ENCODE measurements at regions not wholly inside any gene's neighbourhood (a gene's known extent, or its start where the extent isn't known, plus 50 kb on each side); places are given as distances from the start of the nearest gene placed in this dataset.

DNA sequence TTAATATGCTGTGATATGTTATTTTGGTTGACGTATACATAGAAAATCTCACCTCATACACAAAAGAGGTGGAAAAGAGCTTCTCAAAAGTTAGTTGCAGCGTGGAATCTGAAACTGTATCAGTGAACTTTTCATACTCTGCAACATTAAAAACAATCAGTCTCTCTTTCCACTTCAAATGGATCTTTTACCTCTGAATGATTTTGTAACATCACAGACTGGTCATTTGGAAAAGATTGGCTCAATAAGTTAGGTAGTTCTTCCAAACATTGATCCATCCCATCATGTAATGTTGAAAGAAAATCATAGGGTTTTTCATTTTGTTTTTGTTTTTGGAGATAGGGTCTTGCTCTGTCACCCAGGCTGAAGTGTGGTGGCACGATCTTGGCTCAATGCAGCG is 131.1 kb downstream of the AHR start:
- no peaks in the 10 kb centered on the region for H3K9me2 ChIP-seq (replicated peaks; ENCODE audit: insufficient read depth, low read length)
- H2AFZ ChIP-seq (ENCODE audit: low read depth, low read length, severe bottlenecking) = no peak overlapping the region
- H3K79me2 ChIP-seq (ENCODE audit: insufficient read depth, low read length) = no peaks in the 10 kb centered on the region
- no peak overlapping the region for H3K27ac ChIP-seq (ENCODE audit: low read depth, low read length)
- H3K9ac ChIP-seq (ENCODE audit: low read length) = no peak overlapping the region
- H3K4me3 ChIP-seq (ENCODE audit: insufficient read depth, low read length, poor library complexity, severe bottlenecking) = no peak overlapping the region
- no peaks in the 10 kb centered on the region for H3F3A ChIP-seq (ENCODE audit: insufficient read depth)
- H4K20me1 ChIP-seq (ENCODE audit: low read depth, low read length) = no peaks in the 10 kb centered on the region
- TF ChIP-seq EZH2phosphoT487 (conservative IDR thresholded peaks at IDR 0.05; ENCODE audit: low read length) (no peak), CTCF (IDR thresholded peaks at IDR 0.05; ENCODE audit: insufficient read depth, low read length, poor library complexity, severe bottlenecking) (no peak)
- no peaks in the 10 kb centered on the region for H3K27me3 ChIP-seq (ENCODE audit: low read length)
- H3K36me3 ChIP-seq (ENCODE audit: low read length) = no peaks in the 10 kb centered on the region
- H3K9me3 ChIP-seq (ENCODE audit: insufficient read depth, low read length) = peaks cover 19% of the 10 kb centered on the region; the same call in 1 of the 2 replicates
- H3K4me2 ChIP-seq (ENCODE audit: low read depth, low read length, poor library complexity, severe bottlenecking) = no peak overlapping the region

GRCh38 chr7:17432793-17433192 is 134.3 kb downstream of the AHR start:
- Histone ChIP-seq H3K9me3 (ENCODE audit: insufficient read depth, low read length) (peaks cover 15% of the 10 kb centered on the region; the same call in 1 of the 2 replicates), H3K4me3 (ENCODE audit: insufficient read depth, low read length, poor library complexity, severe bottlenecking) (no peak overlapping the region), H3F3A (ENCODE audit: insufficient read depth) (no peaks in the 10 kb centered on the region), H3K27me3 (ENCODE audit: low read length) (no peaks in the 10 kb centered on the region), H3K79me2 (ENCODE audit: insufficient read depth, low read length) (no peaks in the 10 kb centered on the region), H3K9me2 (replicated peaks; ENCODE audit: insufficient read depth, low read length) (no peaks in the 10 kb centered on the region), H3K27ac (ENCODE audit: low read depth, low read length) (no peak overlapping the region), H2AFZ (ENCODE audit: low read depth, low read length, severe bottlenecking) (no peak overlapping the region), H3K9ac (ENCODE audit: low read length) (no peak overlapping the region), H3K36me3 (ENCODE audit: low read length) (no peaks in the 10 kb centered on the region), H4K20me1 (ENCODE audit: low read depth, low read length) (no peaks in the 10 kb centered on the region), H3K4me2 (ENCODE audit: low read depth, low read length, poor library complexity, severe bottlenecking) (no peak overlapping the region)
- TF ChIP-seq EZH2phosphoT487 (conservative IDR thresholded peaks at IDR 0.05; ENCODE audit: low read length) = no peak

DNA sequence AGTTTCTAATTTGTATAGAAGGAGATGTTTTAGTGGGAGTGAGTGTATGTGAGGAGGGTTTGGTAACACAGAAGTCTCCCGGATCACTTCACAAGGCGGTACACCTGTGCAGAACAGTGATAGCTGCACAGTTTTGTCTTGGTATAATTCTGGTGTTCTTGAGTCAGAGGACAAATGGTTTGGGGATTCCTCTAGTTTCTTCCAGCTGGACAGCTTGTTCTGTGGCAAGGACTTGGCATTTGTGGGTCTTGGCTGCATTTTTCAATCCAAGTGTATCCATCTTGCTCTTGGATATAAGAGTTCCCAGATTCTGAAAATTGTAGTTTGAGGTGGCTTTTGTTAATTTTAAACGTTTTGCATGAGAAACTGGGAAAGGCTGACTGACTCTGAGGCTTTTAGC is 135.7 kb downstream of the AHR start:
- Histone ChIP-seq H2AFZ (ENCODE audit: low read depth, low read length, severe bottlenecking) (no peak overlapping the region), H3K4me2 (ENCODE audit: low read depth, low read length, poor library complexity, severe bottlenecking) (no peak overlapping the region), H3K79me2 (ENCODE audit: insufficient read depth, low read length) (no peaks in the 10 kb centered on the region), H3K4me3 (ENCODE audit: insufficient read depth, low read length, poor library complexity, severe bottlenecking) (no peak overlapping the region), H3K9ac (ENCODE audit: low read length) (no peak overlapping the region), H3K9me2 (replicated peaks; ENCODE audit: insufficient read depth, low read length) (no peaks in the 10 kb centered on the region), H3K9me3 (ENCODE audit: insufficient read depth, low read length) (0 out of 2 replicates have a peak, but pooled peaks cover 3% of the 10 kb centered on the region), H3K27ac (ENCODE audit: low read depth, low read length) (no peak overlapping the region), H3K36me3 (ENCODE audit: low read length) (no peaks in the 10 kb centered on the region), H3K27me3 (ENCODE audit: low read length) (no peaks in the 10 kb centered on the region), H4K20me1 (ENCODE audit: low read depth, low read length) (no peaks in the 10 kb centered on the region), H3F3A (ENCODE audit: insufficient read depth) (no peaks in the 10 kb centered on the region)
- TF ChIP-seq EZH2phosphoT487 (conservative IDR thresholded peaks at IDR 0.05; ENCODE audit: low read length) = no peak
- no peak for TF ChIP-seq CTCF (IDR thresholded peaks at IDR 0.05; ENCODE audit: insufficient read depth, low read length, poor library complexity, severe bottlenecking)

GRCh38 chr7:17434841-17435692 is 136.6 kb downstream of the AHR start:
- no peak for TF ChIP-seq EZH2phosphoT487 (conservative IDR thresholded peaks at IDR 0.05; ENCODE audit: low read length)
- no peak for TF ChIP-seq CTCF (IDR thresholded peaks at IDR 0.05; ENCODE audit: insufficient read depth, low read length, poor library complexity, severe bottlenecking)
- no peak overlapping the region for H2AFZ ChIP-seq (ENCODE audit: low read depth, low read length, severe bottlenecking)
- no peak overlapping the region for H3K27ac ChIP-seq (ENCODE audit: low read depth, low read length)
- peaks cover 6% of the 10 kb centered on the region; the same call in 1 of the 2 replicates for H3K9me3 ChIP-seq (ENCODE audit: insufficient read depth, low read length)
- H3K4me3 ChIP-seq (ENCODE audit: insufficient read depth, low read length, poor library complexity, severe bottlenecking) = no peak overlapping the region
- H3K79me2 ChIP-seq (ENCODE audit: insufficient read depth, low read length) = no peaks in the 10 kb centered on the region
- H3K36me3 ChIP-seq (ENCODE audit: low read length) = no peaks in the 10 kb centered on the region
- no peak overlapping the region for H3K4me2 ChIP-seq (ENCODE audit: low read depth, low read length, poor library complexity, severe bottlenecking)
- no peaks in the 10 kb centered on the region for H4K20me1 ChIP-seq (ENCODE audit: low read depth, low read length)
- no peaks in the 10 kb centered on the region for H3F3A ChIP-seq (ENCODE audit: insufficient read depth)
- H3K27me3 ChIP-seq (ENCODE audit: low read length) = no peaks in the 10 kb centered on the region
- no peaks in the 10 kb centered on the region for H3K9me2 ChIP-seq (replicated peaks; ENCODE audit: insufficient read depth, low read length)
- no peak overlapping the region for H3K9ac ChIP-seq (ENCODE audit: low read length)
